Mesenchymal stem cell (in vitro differentiated cells and primary cell): ENCODE measurements at regions not wholly inside any gene's neighbourhood (a gene's known extent, or its start where the extent isn't known, plus 50 kb on each side); places are given as distances from the start of the nearest gene placed in this dataset.

Source experiments
- DNase-seq: peaks from one replicate; pipeline ENCODE4 v3.0.0-alpha.2; 2013
- H2AFZ ChIP-seq: one replicate; pipeline ENCODE4 v1.6.1; 2013; ENCODE audit warnings: low read depth, mild to moderate bottlenecking, control low read depth, inconsistent platforms, low read length, moderate library complexity
- H2AK5ac ChIP-seq: 2 replicates; pipeline ENCODE4 v1.6.1; 2013; ENCODE audit warnings: low read length, moderate library complexity, mild to moderate bottlenecking, inconsistent platforms; ENCODE audit not compliant: severe bottlenecking
- H2BK120ac ChIP-seq: one replicate; pipeline ENCODE4 v1.6.1; 2013; ENCODE audit warnings: low read depth, mild to moderate bottlenecking, inconsistent platforms, low read length, moderate library complexity
- H2BK12ac ChIP-seq, 2 experiments: one replicate each; pipeline ENCODE4 v1.6.1; 2013; ENCODE audit warnings: inconsistent platforms in 2 of 2, low read length in 2 of 2, mild to moderate bottlenecking in 2 of 2, moderate library complexity in 2 of 2, control low read depth in 1 of 2
- H2BK15ac ChIP-seq: one replicate; pipeline ENCODE4 v1.6.1; 2013; ENCODE audit warnings: mild to moderate bottlenecking, low read depth, inconsistent platforms; ENCODE audit not compliant: poor library complexity, severe bottlenecking
- H2BK5ac ChIP-seq: 2 replicates; pipeline ENCODE4 v1.6.1; 2013; ENCODE audit warnings: low read depth, mild to moderate bottlenecking, low read length, control low read depth, inconsistent platforms; ENCODE audit not compliant: poor library complexity, severe bottlenecking
- H3K14ac ChIP-seq, 2 experiments: one replicate each; pipeline ENCODE4 v1.6.1; 2013; ENCODE audit warnings: inconsistent platforms in 2 of 2, low read length in 2 of 2, control low read depth in 1 of 2, mild to moderate bottlenecking in 1 of 2, moderate library complexity in 1 of 2
- H3K18ac ChIP-seq, 2 experiments: one replicate each; pipeline ENCODE4 v1.6.1; 2013; ENCODE audit warnings: inconsistent platforms in 2 of 2, low read length in 2 of 2, control low read depth in 1 of 2, low read depth in 1 of 2, mild to moderate bottlenecking in 1 of 2
- H3K23ac ChIP-seq, 2 experiments: one replicate each; pipeline ENCODE4 v1.6.1; 2013; ENCODE audit warnings: inconsistent platforms in 2 of 2, low read length in 2 of 2, mild to moderate bottlenecking in 2 of 2, moderate library complexity in 2 of 2, control low read depth in 1 of 2
- H3K27ac ChIP-seq: 2 replicates; pipeline ENCODE4 v1.5.1; 2013; ENCODE audit warnings: mild to moderate bottlenecking, moderate library complexity, low read length, control low read depth, inconsistent platforms; ENCODE audit not compliant: poor library complexity, severe bottlenecking
- H3K27me3 ChIP-seq, 2 experiments: 2 replicates each; pipeline versions ENCODE4 v1.6.1 to v1.7.0; 2013; ENCODE audit warnings: low read length in 2 of 2, mild to moderate bottlenecking in 2 of 2, moderate library complexity in 2 of 2, control low read depth in 1 of 2, inconsistent platforms in 1 of 2; ENCODE audit not compliant: control insufficient read depth in 1 of 2, insufficient read depth in 1 of 2
- H3K36me3 ChIP-seq, 2 experiments: 2 replicates each; pipeline versions ENCODE4 v1.6.1 to v1.7.0; 2013; ENCODE audit warnings: low read length in 2 of 2, control low read depth in 1 of 2, inconsistent platforms in 1 of 2, low read depth in 1 of 2, mild to moderate bottlenecking in 1 of 2; ENCODE audit not compliant: insufficient read depth in 2 of 2, control insufficient read depth in 1 of 2
- H3K4ac ChIP-seq, 2 experiments: one replicate each; pipeline ENCODE4 v1.6.1; 2013; ENCODE audit warnings: inconsistent platforms in 2 of 2, low read length in 2 of 2, mild to moderate bottlenecking in 2 of 2, moderate library complexity in 2 of 2, control low read depth in 1 of 2, low read depth in 1 of 2
- H3K4me1 ChIP-seq: 2 replicates; pipeline ENCODE4 v1.6.1; 2013; ENCODE audit warnings: low read depth, low read length, control low read depth; ENCODE audit not compliant: control insufficient read depth, insufficient read depth
- H3K4me2 ChIP-seq: 2 replicates; pipeline ENCODE4 v1.6.1; 2013; ENCODE audit warnings: low read length, mild to moderate bottlenecking, inconsistent platforms; ENCODE audit not compliant: poor library complexity, severe bottlenecking
- H3K4me3 ChIP-seq, 2 experiments: 2 replicates each; pipeline versions ENCODE4 v1.5.1 to v1.7.0; 2013; ENCODE audit warnings: low read length in 2 of 2, mild to moderate bottlenecking in 2 of 2, control low read depth in 1 of 2, low read depth in 1 of 2; ENCODE audit not compliant: insufficient read depth in 1 of 2
- H3K79me1 ChIP-seq: replicated peaks from 2 replicates; pipeline ENCODE4 v1.6.1; 2013; ENCODE audit warnings: mild to moderate bottlenecking, control low read depth, low read length, inconsistent platforms; ENCODE audit not compliant: poor library complexity, severe bottlenecking
- H3K9ac ChIP-seq: 2 replicates; pipeline ENCODE4 v1.7.0; 2013; ENCODE audit warnings: mild to moderate bottlenecking, low read length, moderate library complexity
- H3K9me3 ChIP-seq: 2 replicates; pipeline ENCODE4 v1.7.0; 2013; ENCODE audit warnings: mild to moderate bottlenecking, low read length; ENCODE audit not compliant: control insufficient read depth
- H4K8ac ChIP-seq: one replicate; pipeline ENCODE4 v1.6.1; 2013; ENCODE audit warnings: inconsistent platforms, mild to moderate bottlenecking, low read length, moderate library complexity
- H4K91ac ChIP-seq: one replicate; pipeline ENCODE4 v1.6.1; 2013; ENCODE audit warnings: mild to moderate bottlenecking, low read length, inconsistent platforms
- WGBS: methylation state at CpG from one replicate; pipeline ENCODE4 v1.1.7; 2013; ENCODE audit warnings: mixed read lengths; 5-methylcytosine and 5-hydroxymethylcytosine counted together

DNA sequence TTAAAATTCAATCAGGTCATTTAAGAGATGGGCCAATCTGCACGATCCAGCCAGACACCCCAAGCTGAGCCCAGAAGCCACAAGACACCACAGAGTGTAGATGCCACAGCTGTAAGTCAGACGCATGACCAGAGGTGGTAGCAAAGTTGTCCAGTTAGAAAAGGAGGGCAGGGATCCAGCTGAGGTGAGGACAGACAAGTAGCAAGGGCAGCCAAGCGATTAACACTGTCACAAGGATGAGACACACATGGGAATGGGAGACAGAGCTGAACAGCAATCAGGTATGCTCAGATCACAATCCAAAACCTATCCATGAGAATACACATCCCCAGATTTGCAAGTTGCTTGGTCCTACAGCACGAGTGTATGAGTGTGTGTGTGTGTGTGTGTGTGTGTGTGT, 143.4 kb upstream of the STK17B start:
- Histone ChIP-seq H4K8ac (peak overlapping the region; percentile 12), H3K27ac (peak overlapping the region; percentile 41), H3K4me2 (peak overlapping the region; percentile 4), H2BK12ac (peak overlapping the region; percentile 20 to 96), H3K18ac (peak overlapping the region; percentile 44 to 61), H3K9ac (no peak overlapping the region), H2BK5ac (no peak overlapping the region), H4K91ac (no peak overlapping the region), H3K9me3 (no peaks in the 10 kb centered on the region), H3K14ac (peak overlapping the region in 1 of 2 experiments; percentile 9), H3K36me3 (peaks cover 0 to 13% of the 10 kb centered on the region in 2 experiments), H3K27me3 (no peaks in the 10 kb centered on the region), H2BK120ac (no peak overlapping the region), H2AFZ (no peak overlapping the region), H3K4ac (peak overlapping the region in 1 of 2 experiments; percentile 13), H3K4me1 (peaks cover 10% of the 10 kb centered on the region), H3K4me3 (no peak overlapping the region), H2AK5ac (no peak overlapping the region), H2BK15ac (no peak overlapping the region), H3K23ac (no peak overlapping the region), H3K79me1 (no peaks in the 10 kb centered on the region)
- DNase-seq = peak; percentile 47
- 23% methylated on average over 2 of the region's 4 CpGs for WGBS

DNA sequence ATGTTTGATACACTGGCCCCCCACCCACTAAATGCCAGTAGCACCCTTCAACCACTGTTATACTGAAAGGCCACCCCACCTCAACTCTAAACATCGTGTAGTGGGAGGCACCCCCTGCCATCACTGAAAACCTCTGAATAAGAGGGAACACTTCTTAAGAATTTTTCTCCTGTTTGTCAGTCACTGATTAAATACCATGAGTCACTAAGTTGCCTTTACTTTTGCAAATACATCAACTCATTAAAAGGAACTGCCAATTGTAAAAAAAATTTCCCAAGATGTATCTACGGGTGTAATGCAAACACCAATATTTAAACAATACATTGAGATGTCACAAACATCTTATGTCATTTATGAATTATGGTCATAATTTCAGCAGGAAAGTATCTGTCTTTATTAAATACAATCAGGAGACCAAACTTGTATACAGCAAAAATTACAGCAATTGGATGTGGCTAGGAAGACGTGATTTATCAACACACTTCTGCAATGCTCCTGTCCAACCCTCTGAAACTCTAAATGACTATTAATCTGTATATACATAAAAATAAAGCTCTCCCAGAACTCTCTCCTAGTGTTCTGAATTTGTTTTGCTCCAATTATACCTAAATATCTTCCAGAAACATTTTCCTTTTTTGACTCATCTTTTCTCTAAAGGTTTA, 144.1 kb upstream of the STK17B start:
- Histone ChIP-seq H3K27ac (peak overlapping the region; percentile 36), H4K8ac (no peak overlapping the region), H3K4me3 (no peak overlapping the region), H3K23ac (no peak overlapping the region), H3K18ac (no peak overlapping the region), H3K36me3 (peaks cover 0 to 13% of the 10 kb centered on the region in 2 experiments), H2BK12ac (no peak overlapping the region), H2BK5ac (no peak overlapping the region), H3K9me3 (no peaks in the 10 kb centered on the region), H3K4me2 (peak overlapping the region; percentile 42), H3K27me3 (no peaks in the 10 kb centered on the region), H2AFZ (no peak overlapping the region), H3K4ac (no peak overlapping the region), H2BK120ac (no peak overlapping the region), H3K4me1 (peaks cover 10% of the 10 kb centered on the region), H3K14ac (no peak overlapping the region), H4K91ac (no peak overlapping the region), H3K79me1 (no peaks in the 10 kb centered on the region), H3K9ac (no peak overlapping the region), H2BK15ac (no peak overlapping the region), H2AK5ac (no peak overlapping the region)
- peak; percentile 55 for DNase-seq
- 7% methylated on average over 3 of the region's 3 CpGs for WGBS

DNA sequence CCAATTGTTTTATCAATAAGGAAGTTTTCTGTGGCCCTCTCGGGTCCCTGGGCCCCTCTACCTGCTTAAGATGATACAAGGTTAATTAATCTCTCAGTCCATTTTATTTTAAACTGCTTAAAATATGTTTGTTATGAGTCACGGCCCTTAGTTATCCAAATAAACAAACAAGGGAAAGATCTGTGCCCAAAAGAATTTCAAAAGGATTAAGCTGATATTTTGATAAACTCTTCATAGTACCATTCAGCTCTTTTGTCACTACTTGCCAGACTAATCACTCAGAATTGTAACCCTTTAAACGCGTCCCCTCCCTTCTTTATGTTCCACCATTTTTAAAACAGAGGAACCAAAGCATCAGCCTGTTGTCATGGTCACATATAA, 144.7 kb upstream of the STK17B start:
- no CpG with 5 or more reads among the region's 4 CpGs for WGBS
- no peak overlapping the region for H3K4ac ChIP-seq
- no peak overlapping the region for H3K9ac ChIP-seq
- no peak overlapping the region for H4K8ac ChIP-seq
- H3K4me1 ChIP-seq = peaks cover 10% of the 10 kb centered on the region
- no peak overlapping the region for H4K91ac ChIP-seq
- no peak overlapping the region for H2BK15ac ChIP-seq
- H3K27ac ChIP-seq = no peak overlapping the region
- H2AK5ac ChIP-seq = no peak overlapping the region
- no peak overlapping the region for H3K18ac ChIP-seq
- peak; percentile 39 for DNase-seq
- no peak overlapping the region for H2BK12ac ChIP-seq
- no peak overlapping the region for H2BK5ac ChIP-seq
- peaks cover 0 to 13% of the 10 kb centered on the region in 2 experiments for H3K36me3 ChIP-seq
- no peak overlapping the region for H2AFZ ChIP-seq
- H3K79me1 ChIP-seq = no peaks in the 10 kb centered on the region
- H3K23ac ChIP-seq = no peak overlapping the region
- no peak overlapping the region for H3K4me3 ChIP-seq
- no peaks in the 10 kb centered on the region for H3K27me3 ChIP-seq
- no peak overlapping the region for H3K4me2 ChIP-seq
- H3K14ac ChIP-seq = no peak overlapping the region
- H2BK120ac ChIP-seq = no peak overlapping the region
- no peaks in the 10 kb centered on the region for H3K9me3 ChIP-seq

DNA sequence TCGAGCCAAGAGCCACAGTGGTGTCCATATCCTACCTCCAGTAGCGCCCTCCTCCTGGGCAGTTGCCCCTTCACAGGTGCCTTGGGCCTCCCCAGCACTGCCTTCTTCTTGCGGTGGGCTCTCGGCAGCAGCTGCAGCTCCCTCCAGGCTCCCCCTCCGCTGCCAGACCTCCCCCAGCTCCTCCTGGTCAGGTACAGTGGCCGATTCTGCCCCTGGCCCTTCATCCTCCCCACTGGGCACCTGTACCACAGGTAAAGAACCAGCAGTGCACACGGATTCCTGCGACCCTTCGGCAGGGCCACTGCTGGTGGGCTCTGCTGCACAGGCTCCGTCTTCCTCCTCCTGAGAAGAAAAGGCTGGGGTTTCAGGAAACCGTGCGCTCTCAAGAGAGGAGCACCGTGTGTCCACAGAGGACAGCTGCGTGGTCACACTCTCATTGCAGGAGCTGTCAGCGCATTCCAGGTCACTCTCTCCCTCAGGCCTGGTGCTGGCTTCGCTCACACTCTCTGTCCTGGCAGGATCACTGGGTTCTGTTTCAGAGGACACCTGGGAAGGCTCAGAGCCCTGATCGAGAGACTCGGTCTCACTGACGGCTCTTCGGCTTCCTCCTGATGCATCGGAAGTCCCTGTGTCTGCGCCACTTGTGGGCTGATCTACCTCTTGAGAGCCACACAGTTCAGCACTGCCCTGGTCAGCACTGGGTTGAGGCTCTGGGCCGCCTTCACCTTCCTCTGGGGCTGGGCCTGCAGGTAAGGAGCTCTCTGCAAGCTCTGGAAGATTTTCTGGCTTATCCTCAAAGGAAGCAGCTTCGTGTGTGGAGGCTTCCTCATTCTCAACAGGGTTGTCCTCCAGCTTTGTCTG, 147.4 kb upstream of the STK17B start:
- Histone ChIP-seq H3K27me3 (no peaks in the 10 kb centered on the region), H2BK15ac (no peak overlapping the region), H3K18ac (peak overlapping the region in 1 of 2 experiments; percentile 28), H2AFZ (no peak overlapping the region), H4K91ac (no peak overlapping the region), H3K36me3 (peaks cover 0 to 13% of the 10 kb centered on the region in 2 experiments), H3K9me3 (no peaks in the 10 kb centered on the region), H4K8ac (no peak overlapping the region), H3K4me3 (no peak overlapping the region), H3K23ac (no peak overlapping the region), H3K27ac (no peak overlapping the region), H3K14ac (no peak overlapping the region), H2AK5ac (no peak overlapping the region), H2BK120ac (no peak overlapping the region), H2BK12ac (peak overlapping the region in 1 of 2 experiments; percentile 67), H3K4me2 (no peak overlapping the region), H3K9ac (no peak overlapping the region), H3K79me1 (no peaks in the 10 kb centered on the region), H3K4ac (no peak overlapping the region), H2BK5ac (no peak overlapping the region), H3K4me1 (peaks cover 10% of the 10 kb centered on the region)
- no peak for DNase-seq
- WGBS = 95% methylated on average over 24 of the region's 24 CpGs
